ENCODE measurements at regions not wholly inside any gene's neighbourhood (a gene's known extent, or its start where the extent isn't known, plus 50 kb on each side); places are given as distances from the start of the nearest gene placed in this dataset.

DNA sequence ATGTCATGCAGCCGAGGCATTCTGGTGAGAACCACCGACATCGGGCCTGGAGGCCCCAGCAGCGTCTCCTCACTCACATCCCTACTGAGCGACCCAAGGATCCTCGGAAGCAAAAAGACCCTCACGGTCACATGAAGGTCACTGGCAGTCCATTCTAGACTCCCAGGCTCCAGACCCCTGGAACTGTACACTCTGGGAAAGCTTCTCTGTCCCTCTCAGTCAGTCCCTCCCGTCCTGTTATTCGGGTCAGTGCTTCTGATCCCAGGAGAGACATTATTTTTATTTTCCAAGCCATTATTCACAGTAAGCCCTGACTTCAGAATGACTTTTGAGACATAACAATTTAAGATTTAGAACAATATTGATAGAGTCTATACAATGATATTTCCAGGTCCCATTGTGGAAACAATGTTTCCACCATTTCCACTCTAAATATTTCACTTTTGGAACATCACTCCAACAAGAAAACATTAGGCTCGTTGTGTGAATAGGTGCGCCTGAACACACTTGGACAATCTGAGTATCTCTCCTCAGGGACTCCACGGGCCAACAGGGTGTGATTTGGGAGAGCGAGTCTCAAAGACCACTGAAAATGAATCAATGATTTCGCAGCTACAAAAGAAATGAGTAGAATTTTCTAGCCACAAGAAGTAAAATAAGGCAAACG is 199.7 kb downstream of the SOD2 start:
- H3K4me2 ChIP-seq (ENCODE audit: low read length), result no peak overlapping the region

DNA sequence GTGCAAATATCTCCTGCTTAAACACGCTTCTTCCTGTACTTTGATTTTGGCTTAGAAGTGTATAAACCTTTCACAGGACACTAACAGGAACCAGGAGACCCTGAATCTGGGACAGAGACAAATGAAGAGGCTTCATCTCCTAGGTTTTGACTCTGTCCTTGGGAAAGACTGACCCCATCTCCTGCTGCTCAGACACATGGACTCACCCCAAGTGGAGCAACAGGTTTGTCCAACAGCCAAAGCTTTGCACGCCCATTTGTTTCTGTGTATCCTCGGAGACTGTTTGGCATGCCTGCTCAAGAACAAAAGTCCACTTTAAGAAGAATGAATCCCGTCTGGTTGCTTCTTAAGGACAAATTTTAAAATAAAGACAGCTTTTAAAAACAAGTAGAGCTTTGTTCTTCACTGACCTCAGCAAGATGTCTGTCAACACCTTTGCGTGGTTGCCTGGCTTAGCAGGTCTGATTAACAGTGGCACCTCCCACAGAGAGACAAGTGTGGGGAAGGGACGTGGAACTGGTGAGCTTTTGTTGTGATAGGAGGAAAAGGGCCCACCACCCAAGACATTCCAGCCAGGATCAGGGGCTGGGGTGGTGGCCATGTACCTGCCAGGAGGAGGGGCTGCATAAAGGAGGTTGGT is 202.6 kb downstream of the SOD2 start:
- H3F3A ChIP-seq (ENCODE audit: control insufficient read depth, insufficient read depth), result no peaks in the 10 kb centered on the region
- no peak for TF ChIP-seq EZH2phosphoT487 (IDR thresholded peaks at IDR 0.05; ENCODE audit: borderline replicate concordance, low read length)
- TF ChIP-seq, protein P1, sequence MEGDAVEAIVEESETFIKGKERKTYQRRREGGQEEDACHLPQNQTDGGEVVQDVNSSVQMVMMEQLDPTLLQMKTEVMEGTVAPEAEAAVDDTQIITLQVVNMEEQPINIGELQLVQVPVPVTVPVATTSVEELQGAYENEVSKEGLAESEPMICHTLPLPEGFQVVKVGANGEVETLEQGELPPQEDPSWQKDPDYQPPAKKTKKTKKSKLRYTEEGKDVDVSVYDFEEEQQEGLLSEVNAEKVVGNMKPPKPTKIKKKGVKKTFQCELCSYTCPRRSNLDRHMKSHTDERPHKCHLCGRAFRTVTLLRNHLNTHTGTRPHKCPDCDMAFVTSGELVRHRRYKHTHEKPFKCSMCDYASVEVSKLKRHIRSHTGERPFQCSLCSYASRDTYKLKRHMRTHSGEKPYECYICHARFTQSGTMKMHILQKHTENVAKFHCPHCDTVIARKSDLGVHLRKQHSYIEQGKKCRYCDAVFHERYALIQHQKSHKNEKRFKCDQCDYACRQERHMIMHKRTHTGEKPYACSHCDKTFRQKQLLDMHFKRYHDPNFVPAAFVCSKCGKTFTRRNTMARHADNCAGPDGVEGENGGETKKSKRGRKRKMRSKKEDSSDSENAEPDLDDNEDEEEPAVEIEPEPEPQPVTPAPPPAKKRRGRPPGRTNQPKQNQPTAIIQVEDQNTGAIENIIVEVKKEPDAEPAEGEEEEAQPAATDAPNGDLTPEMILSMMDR (IDR thresholded peaks at IDR 0.05; ENCODE audit: low read depth, low read length, poor library complexity, severe bottlenecking), result no peak
- 0 out of 2 replicates have a peak, but pooled peaks cover 5% of the 10 kb centered on the region for H3K27me3 ChIP-seq (ENCODE audit: control insufficient read depth, low read length)
- no peak overlapping the region for H3K27ac ChIP-seq (ENCODE audit: low read depth, low read length)
- no peaks in the 10 kb centered on the region for H3K9me2 ChIP-seq (replicated peaks; ENCODE audit: control insufficient read depth, low read length)
- H3K79me2 ChIP-seq (ENCODE audit: control insufficient read depth, low read length), result no peaks in the 10 kb centered on the region
- H3K4me2 ChIP-seq (ENCODE audit: low read length), result no peak overlapping the region
- no peaks in the 10 kb centered on the region for H4K20me1 ChIP-seq (ENCODE audit: control insufficient read depth, insufficient read depth, low read depth, low read length)
- no peaks in the 10 kb centered on the region for H3K9me3 ChIP-seq (ENCODE audit: control insufficient read depth, insufficient read depth, low read length)
- no peak overlapping the region for H3K4me3 ChIP-seq (ENCODE audit: low read length)
- H3K36me3 ChIP-seq (ENCODE audit: control insufficient read depth, low read length), result no peaks in the 10 kb centered on the region
- no peaks in the 10 kb centered on the region for H3K4me1 ChIP-seq (ENCODE audit: control insufficient read depth, low read length)

More for the DNA sequence above, 199.7 kb downstream of the SOD2 start:
- H3K79me2 ChIP-seq (ENCODE audit: control insufficient read depth, low read length), result no peaks in the 10 kb centered on the region
- no peak overlapping the region for H3K4me3 ChIP-seq (ENCODE audit: low read length)
- no peak overlapping the region for H3K27ac ChIP-seq (ENCODE audit: low read depth, low read length)
- H3K9me2 ChIP-seq (replicated peaks; ENCODE audit: control insufficient read depth, low read length), result no peaks in the 10 kb centered on the region
- H3K9me3 ChIP-seq (ENCODE audit: control insufficient read depth, insufficient read depth, low read length), result no peaks in the 10 kb centered on the region
- TF ChIP-seq, protein P1 (IDR thresholded peaks at IDR 0.05; ENCODE audit: low read depth, low read length, poor library complexity, severe bottlenecking), result no peak
- TF ChIP-seq EZH2phosphoT487 (IDR thresholded peaks at IDR 0.05; ENCODE audit: borderline replicate concordance, low read length), result no peak
- H3F3A ChIP-seq (ENCODE audit: control insufficient read depth, insufficient read depth), result no peaks in the 10 kb centered on the region
- 0 out of 2 replicates have a peak, but pooled peaks cover 3% of the 10 kb centered on the region for H3K27me3 ChIP-seq (ENCODE audit: control insufficient read depth, low read length)
- H3K36me3 ChIP-seq (ENCODE audit: control insufficient read depth, low read length), result no peaks in the 10 kb centered on the region
- no peaks in the 10 kb centered on the region for H4K20me1 ChIP-seq (ENCODE audit: control insufficient read depth, insufficient read depth, low read depth, low read length)
- no peaks in the 10 kb centered on the region for H3K4me1 ChIP-seq (ENCODE audit: control insufficient read depth, low read length)

GRCh38 chr6:159487636-159488035 is 205.4 kb downstream of the SOD2 start:
- H4K20me1 ChIP-seq (ENCODE audit: control insufficient read depth, insufficient read depth, low read depth, low read length), result no peaks in the 10 kb centered on the region
- no peak overlapping the region for H3K4me3 ChIP-seq (ENCODE audit: low read length)
- no peaks in the 10 kb centered on the region for H3K79me2 ChIP-seq (ENCODE audit: control insufficient read depth, low read length)
- H3F3A ChIP-seq (ENCODE audit: control insufficient read depth, insufficient read depth), result no peaks in the 10 kb centered on the region
- no peaks in the 10 kb centered on the region for H3K36me3 ChIP-seq (ENCODE audit: control insufficient read depth, low read length)
- H3K27me3 ChIP-seq (ENCODE audit: control insufficient read depth, low read length), result 0 out of 2 replicates have a peak, but pooled peaks cover 5% of the 10 kb centered on the region
- no peaks in the 10 kb centered on the region for H3K9me3 ChIP-seq (ENCODE audit: control insufficient read depth, insufficient read depth, low read length)
- H3K4me1 ChIP-seq (ENCODE audit: control insufficient read depth, low read length), result peaks cover 8% of the 10 kb centered on the region
- no peak overlapping the region for H3K4me2 ChIP-seq (ENCODE audit: low read length)
- TF ChIP-seq, protein P1 (IDR thresholded peaks at IDR 0.05; ENCODE audit: low read depth, low read length, poor library complexity, severe bottlenecking), result no peak
- TF ChIP-seq EZH2phosphoT487 (IDR thresholded peaks at IDR 0.05; ENCODE audit: borderline replicate concordance, low read length), result no peak
- H3K9me2 ChIP-seq (replicated peaks; ENCODE audit: control insufficient read depth, low read length), result no peaks in the 10 kb centered on the region
- no peak overlapping the region for H3K27ac ChIP-seq (ENCODE audit: low read depth, low read length)
